ENCODE measurements at regions not wholly inside any gene's neighbourhood (a gene's known extent, or its start where the extent isn't known, plus 50 kb on each side); places are given as distances from the start of the nearest gene placed in this dataset.
A peak's percentile ranks its signal among the peaks of the same experiment; 100 is the strongest.

- TF ChIP-seq CTCF (conservative IDR thresholded peaks at IDR 0.05), result no peak
- DNase-seq (ENCODE audit: low read depth, low spot score), result no peak
- peak overlapping the region; percentile 73 for H3K27ac Mint-ChIP-seq (ENCODE audit: unreplicated experiment)
- H3K27me3 Mint-ChIP-seq (ENCODE audit: low read depth), result no peaks in the 10 kb centered on the region
- H3K9me3 Mint-ChIP-seq, result no peaks in the 10 kb centered on the region
- no peaks in the 10 kb centered on the region for H3K36me3 Mint-ChIP-seq (ENCODE audit: low read depth)
- H3K4me3 Mint-ChIP-seq, result no peak overlapping the region
- H3K4me1 Mint-ChIP-seq, result peaks cover 18% of the 10 kb centered on the region
Measured at GRCh38 chr15:93800805-93801204, 430.6 kb upstream of the MCTP2 start.

- peaks cover 2% of the 10 kb centered on the region for H3K9me3 Mint-ChIP-seq
- DNase-seq (ENCODE audit: low read depth, low spot score), result no peak
- TF ChIP-seq CTCF (conservative IDR thresholded peaks at IDR 0.05), result no peak
- H3K4me3 Mint-ChIP-seq, result no peak overlapping the region
- H3K36me3 Mint-ChIP-seq (ENCODE audit: low read depth), result peaks cover 8% of the 10 kb centered on the region
- H3K27ac Mint-ChIP-seq (ENCODE audit: unreplicated experiment), result no peak overlapping the region
- H3K27me3 Mint-ChIP-seq (ENCODE audit: low read depth), result no peaks in the 10 kb centered on the region
- no peaks in the 10 kb centered on the region for H3K4me1 Mint-ChIP-seq
Measured at GRCh38 chr15:93789441-93789840, 441.9 kb upstream of the MCTP2 start.

GRCh38 chr15:93780073-93780472 lies 451.3 kb upstream of the MCTP2 start:
- H3K36me3 Mint-ChIP-seq (ENCODE audit: low read depth), result no peaks in the 10 kb centered on the region
- DNase-seq (ENCODE audit: low read depth, low spot score), result no peak
- no peaks in the 10 kb centered on the region for H3K27me3 Mint-ChIP-seq (ENCODE audit: low read depth)
- H3K27ac Mint-ChIP-seq (ENCODE audit: unreplicated experiment), result no peak overlapping the region
- no peak overlapping the region for H3K4me3 Mint-ChIP-seq
- H3K4me1 Mint-ChIP-seq, result no peaks in the 10 kb centered on the region
- H3K9me3 Mint-ChIP-seq, result no peaks in the 10 kb centered on the region
- TF ChIP-seq CTCF (conservative IDR thresholded peaks at IDR 0.05), result no peak

GRCh38 chr15:93779341-93779740 lies 452.0 kb upstream of the MCTP2 start:
- no peak for TF ChIP-seq CTCF (conservative IDR thresholded peaks at IDR 0.05)
- H3K9me3 Mint-ChIP-seq, result no peaks in the 10 kb centered on the region
- H3K36me3 Mint-ChIP-seq (ENCODE audit: low read depth), result no peaks in the 10 kb centered on the region
- peaks cover 5% of the 10 kb centered on the region for H3K4me1 Mint-ChIP-seq
- H3K27ac Mint-ChIP-seq (ENCODE audit: unreplicated experiment), result no peak overlapping the region
- no peak overlapping the region for H3K4me3 Mint-ChIP-seq
- DNase-seq (ENCODE audit: low read depth, low spot score), result no peak
- no peaks in the 10 kb centered on the region for H3K27me3 Mint-ChIP-seq (ENCODE audit: low read depth)

- no peaks in the 10 kb centered on the region for H3K27me3 Mint-ChIP-seq (ENCODE audit: low read depth)
- H3K27ac Mint-ChIP-seq (ENCODE audit: unreplicated experiment), result no peak overlapping the region
- H3K36me3 Mint-ChIP-seq (ENCODE audit: low read depth), result peaks cover 9% of the 10 kb centered on the region
- no peak overlapping the region for H3K4me3 Mint-ChIP-seq
- H3K9me3 Mint-ChIP-seq, result peaks cover 13% of the 10 kb centered on the region
- no peak for DNase-seq (ENCODE audit: low read depth, low spot score)
- no peak for TF ChIP-seq CTCF (conservative IDR thresholded peaks at IDR 0.05)
- peaks cover 14% of the 10 kb centered on the region for H3K4me1 Mint-ChIP-seq
Measured at GRCh38 chr15:93771196-93772030, 459.9 kb upstream of the MCTP2 start.

All from neural crest cell (in vitro differentiated cells).